B cell (primary cell): ENCODE measurements at regions not wholly inside any gene's neighbourhood (a gene's known extent, or its start where the extent isn't known, plus 50 kb on each side); places are given as distances from the start of the nearest gene placed in this dataset.

Experiments
- ATAC-seq: fragments of 200-7000 bp; cut with Tn5 transposase; one replicate; pipeline ENCODE4 v1.10.0; 2021; ENCODE audit warnings: low read depth, mild to moderate bottlenecking, moderate number of reproducible peaks, moderate library complexity
- CTCF ChIA-PET: fragments of 350-600 bp; sonication (Branson Sonifier 250); formaldehyde crosslinking; loops from one replicate; lab custom pipeline; 2021; ENCODE audit warnings: antibody characterized with exemption, inconsistent platforms; lab: Charles Lee
- POLR2A ChIA-PET: fragments of 350-600 bp; sonication (Branson Sonifier 250); formaldehyde crosslinking; loops from one replicate; lab custom pipeline; 2021; ENCODE audit warnings: antibody characterized with exemption; lab: Charles Lee
- DNase-seq: peaks from one replicate; pipeline ENCODE4 v3.0.0; 2013
- H2AFZ ChIP-seq: 2 replicates; pipeline ENCODE4 v1.6.1; 2012; ENCODE audit warnings: mild to moderate bottlenecking, low read depth, low read length; ENCODE audit not compliant: insufficient read depth, poor library complexity, severe bottlenecking
- H3K27ac ChIP-seq, 2 donors: 1 replicate in 1 of 2; 2 replicates in 1 of 2; pipeline ENCODE4 v1.5.1; 2012 to 2013; ENCODE audit warnings: low read length in 2 of 2, mild to moderate bottlenecking in 2 of 2, moderate library complexity in 1 of 2
- H3K27me3 ChIP-seq, 4 experiments: fragments of 200-600 bp in 1 of 4; sonication (generic) in 1 of 4; replicated peaks in 1 of 4; 1 replicate in 2 of 4; 2 replicates in 2 of 4; pipeline versions ENCODE4 v1.6.1 to v1.7.0; 2013 to 2016; ENCODE audit warnings: low read length in 3 of 4, mild to moderate bottlenecking in 2 of 4, mixed read lengths in 1 of 4, moderate library complexity in 1 of 4; ENCODE audit not compliant: insufficient read depth in 4 of 4, control insufficient read depth in 3 of 4; ENCODE audit errors: control extremely low read depth in 1 of 4
- H3K36me3 ChIP-seq, 2 experiments: replicated peaks in 1 of 2; 1 replicate in 1 of 2; 2 replicates in 1 of 2; pipeline versions ENCODE4 v1.6.1 to v1.7.1; 2013; ENCODE audit warnings: low read length in 1 of 2; ENCODE audit not compliant: insufficient read depth in 2 of 2, control insufficient read depth in 1 of 2; ENCODE audit errors: control extremely low read depth in 1 of 2, extremely low read depth in 1 of 2
- H3K4me1 ChIP-seq, 2 donors: fragments of 200-600 bp in 1 of 2; sonication (generic) in 1 of 2; 1 replicate in 1 of 2; 2 replicates in 1 of 2; pipeline versions ENCODE4 v1.5.1 to v1.6.1; 2013 to 2017; ENCODE audit warnings: low read length in 2 of 2; ENCODE audit not compliant: control insufficient read depth in 2 of 2, insufficient read depth in 2 of 2
- H3K4me2 ChIP-seq: replicated peaks from 2 replicates; pipeline ENCODE3; 2012; ENCODE audit warnings: mild to moderate bottlenecking, low read depth, low read length; ENCODE audit not compliant: poor library complexity, severe bottlenecking
- H3K4me3 ChIP-seq, 5 experiments: fragments of 200-600 bp in 1 of 5; sonication (generic) in 1 of 5; 1 replicate in 3 of 5; 2 replicates in 2 of 5; pipeline versions ENCODE4 v1.5.1 to v1.7.0; 2011 to 2016; ENCODE audit warnings: low read length in 4 of 5, mild to moderate bottlenecking in 4 of 5, low read depth in 2 of 5, control low read depth in 1 of 5, moderate library complexity in 1 of 5; ENCODE audit not compliant: insufficient read depth in 1 of 5; ENCODE audit errors: control extremely low read depth in 1 of 5, extremely low read depth in 1 of 5
- H3K79me2 ChIP-seq: fragments of 200-600 bp; sonication (generic); one replicate; pipeline ENCODE4 v1.6.0; 2016; ENCODE audit warnings: low read length; ENCODE audit not compliant: control insufficient read depth, insufficient read depth
- H3K9ac ChIP-seq: fragments of 200-600 bp; sonication (generic); 2 replicates; pipeline ENCODE4 v1.6.1; 2017; ENCODE audit warnings: mild to moderate bottlenecking, low read length, moderate library complexity
- H3K9me3 ChIP-seq, 3 donors: one replicate each; pipeline versions ENCODE4 v1.6.1 to v1.7.1; 2013; ENCODE audit warnings: low read length in 2 of 3; ENCODE audit not compliant: control insufficient read depth in 2 of 3, insufficient read depth in 1 of 3; ENCODE audit errors: control extremely low read depth in 1 of 3
- H4K20me1 ChIP-seq: 2 replicates; pipeline ENCODE4 v1.6.0; 2012; ENCODE audit warnings: mild to moderate bottlenecking, low read length; ENCODE audit not compliant: insufficient read depth, control insufficient read depth, poor library complexity, severe bottlenecking
- H3K27ac Mint-ChIP-seq: one replicate; pipeline ENCODE4 v1.8.0; 2021; ENCODE audit warnings: mixed read lengths
- H3K27me3 Mint-ChIP-seq: one replicate; pipeline ENCODE4 v1.8.0; 2021; ENCODE audit warnings: mixed read lengths
- H3K4me1 Mint-ChIP-seq: one replicate; pipeline ENCODE4 v1.8.0; 2021; ENCODE audit warnings: mixed read lengths
- H3K4me3 Mint-ChIP-seq: one replicate; pipeline ENCODE4 v1.8.0; 2021; ENCODE audit warnings: mixed read lengths
- H3K9me3 Mint-ChIP-seq: one replicate; pipeline ENCODE4 v1.8.0; 2022; ENCODE audit warnings: mixed read lengths; ENCODE audit not compliant: insufficient read depth
- CTCF ChIP-seq: fragments of 200-600 bp; IDR thresholded peaks from one replicate; pipeline ENCODE4 v1.8.0; 2022; ENCODE audit warnings: antibody characterized with exemption, mild to moderate bottlenecking
- EZH2 ChIP-seq: IDR thresholded peaks from 2 replicates; pipeline ENCODE4 v1.6.1; 2012; ENCODE audit warnings: borderline replicate concordance, low read depth, mild to moderate bottlenecking, moderate library complexity, low read length; ENCODE audit not compliant: insufficient read depth, poor library complexity, severe bottlenecking
- WGBS: methylation state at CpG from one replicate; pipeline ENCODE4 v1.1.5; 2013; ENCODE audit warnings: missing lambda C conversion rate; ENCODE audit not compliant: insufficient coverage; 5-methylcytosine and 5-hydroxymethylcytosine counted together
- intact Hi-C: fragments of 100-400 bp; cut with micrococcal nuclease; formaldehyde crosslinking; loops from one replicate; pipeline ENCODE4 v1.10.0; 2022

GRCh38 chrX:8971116-8971515 is 62.8 kb downstream of the FAM9B start:
- Histone ChIP-seq H3K4me3 (no peak overlapping the region), H3K4me2 (no peak overlapping the region), H4K20me1 (no peaks in the 10 kb centered on the region), H3K27ac (no peak overlapping the region), H2AFZ (no peak overlapping the region), H3K4me1 (no peaks in the 10 kb centered on the region), H3K9me3 (no peaks in the 10 kb centered on the region), H3K27me3 (peaks cover 0 to 2% (median 0%) of the 10 kb centered on the region in 4 experiments), H3K36me3 (no peaks in the 10 kb centered on the region), H3K9ac (no peak overlapping the region), H3K79me2 (no peaks in the 10 kb centered on the region)
- intact Hi-C loops, result loop anchor here (1.0 to 5.0 kb wide), 4 partner anchors 341 to 738 kb away; no protein-coding TSS in a partner anchor
- Mint-ChIP-seq H3K27me3 (peaks cover 6% of the 10 kb centered on the region), H3K27ac (no peak overlapping the region), H3K9me3 (no peaks in the 10 kb centered on the region), H3K4me3 (no peak overlapping the region), H3K4me1 (no peaks in the 10 kb centered on the region)
- no CpG with 5 or more reads among the region's 1 CpG for WGBS
- TF ChIP-seq EZH2, result no peak
- peak; percentile 35 for TF ChIP-seq CTCF
- peak; percentile 53 for DNase-seq
- peak; percentile 47 for ATAC-seq
- ChIA-PET CTCF (interaction anchor here (0.6 to 1.2 kb wide), 6 partner anchors 11 to 492 kb away, joined by 4 to 9 read pairs (median 4); no protein-coding TSS in a partner anchor), POLR2A (no interaction called here)

DNA sequence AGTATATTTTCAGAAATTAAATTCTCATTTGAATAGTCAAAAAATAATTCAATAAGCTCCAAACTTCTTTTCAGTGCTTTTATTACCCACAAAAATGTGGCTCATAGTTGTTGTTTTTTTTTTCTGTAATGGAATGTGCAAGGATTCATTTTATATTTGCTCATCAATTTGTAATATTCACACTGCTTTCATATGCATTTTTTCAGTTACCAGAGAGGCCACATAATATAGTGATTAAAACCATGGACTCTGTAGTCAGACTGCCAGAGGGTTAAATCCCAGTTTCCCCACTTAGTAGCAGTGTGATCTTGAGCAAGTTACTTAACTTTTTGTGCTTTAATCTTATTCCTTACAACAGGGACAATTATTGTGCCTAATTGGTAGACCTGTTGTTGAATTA is 64.5 kb downstream of the FAM9B start:
- H3K4me3 ChIP-seq, result no peak overlapping the region
- H3K4me3 Mint-ChIP-seq, result no peak overlapping the region
- no peaks in the 10 kb centered on the region for H3K4me1 ChIP-seq
- POLR2A ChIA-PET, result no interaction called here
- no peak overlapping the region for H3K27ac Mint-ChIP-seq
- no peak overlapping the region for H2AFZ ChIP-seq
- no peak for ATAC-seq
- H3K4me1 Mint-ChIP-seq, result no peaks in the 10 kb centered on the region
- intact Hi-C loops, result no loop called here
- H4K20me1 ChIP-seq, result no peaks in the 10 kb centered on the region
- no peak overlapping the region for H3K4me2 ChIP-seq
- no peaks in the 10 kb centered on the region for H3K27me3 Mint-ChIP-seq
- H3K9me3 Mint-ChIP-seq, result no peaks in the 10 kb centered on the region
- CTCF ChIA-PET, result interaction anchor here (1.3 to 1.4 kb wide), 2 partner anchors 309 to 742 kb away, joined by 3 to 4 read pairs; no protein-coding TSS in a partner anchor
- no peak for TF ChIP-seq EZH2
- TF ChIP-seq CTCF, result no peak
- no peaks in the 10 kb centered on the region for H3K36me3 ChIP-seq
- no peak overlapping the region for H3K27ac ChIP-seq
- H3K9me3 ChIP-seq, result peaks cover 0 to 8% (median 0%) of the 10 kb centered on the region in 3 donors
- H3K79me2 ChIP-seq, result no peaks in the 10 kb centered on the region
- H3K27me3 ChIP-seq, result no peaks in the 10 kb centered on the region
- no peak for DNase-seq
- no peak overlapping the region for H3K9ac ChIP-seq
